SK-MEL-5 (cell line): ENCODE measurements at regions not wholly inside any gene's neighbourhood (a gene's known extent, or its start where the extent isn't known, plus 50 kb on each side); places are given as distances from the start of the nearest gene placed in this dataset.
"Not testable (repeated sequence)": the region's sequence is repeated elsewhere in the genome, so short reads cannot be mapped to it uniquely, and the experiment has no call there.

Experiments
- DNase-seq: peaks from one replicate; pipeline ENCODE4 v3.0.0-alpha.2; 2016; ENCODE audit warnings: low read depth, low spot score
- in situ Hi-C: cut with HindIII; loops from 2 replicates; pipeline ENCODE4 v1.10.0; 2016; ENCODE audit warnings: low sequenced_read_pairs, high pct_unique_total_duplicates, low pct_unique_long_range_greater_than_20kb

GRCh38 chr1:222028116-222028515 is 286.2 kb upstream of the DUSP10 start:
- in situ Hi-C loops = no loop called here
- no peak for DNase-seq

- in situ Hi-C loops = no loop called here
- no peak for DNase-seq
Observed at GRCh38 chr1:222026280-222026679, 284.4 kb upstream of the DUSP10 start.

- in situ Hi-C loops = no loop called here
- no peak for DNase-seq
Observed at GRCh38 chr1:222023025-222023424, 281.1 kb upstream of the DUSP10 start.

GRCh38 chr1:222021129-222021528 is 279.2 kb upstream of the DUSP10 start:
- in situ Hi-C loops = no loop called here
- DNase-seq = no peak

GRCh38 chr1:222020553-222020952 is 278.7 kb upstream of the DUSP10 start:
- DNase-seq = no peak
- in situ Hi-C loops = no loop called here

GRCh38 chr1:222019029-222019428 is 277.1 kb upstream of the DUSP10 start:
- in situ Hi-C loops = no loop called here
- DNase-seq = no peak

- in situ Hi-C loops = no loop called here
- DNase-seq = no peak
Observed at GRCh38 chr1:222018041-222018440, 276.2 kb upstream of the DUSP10 start.

- in situ Hi-C loops = no loop called here
- DNase-seq = no peak
Observed at GRCh38 chr1:222015686-222016085, 273.8 kb upstream of the DUSP10 start.

- no peak for DNase-seq
- in situ Hi-C loops = no loop called here
Observed at GRCh38 chr1:222014001-222014400, 272.1 kb upstream of the DUSP10 start.

- in situ Hi-C loops = no loop called here
Observed at GRCh38 chr1:222012816-222013215, 270.9 kb upstream of the DUSP10 start.

GRCh38 chr1:222010306-222010705 is 268.4 kb upstream of the DUSP10 start:
- in situ Hi-C loops = no loop called here
- no peak for DNase-seq

More at GRCh38 chr1:222012816-222013215, 270.9 kb upstream of the DUSP10 start:
- no peak for DNase-seq

GRCh38 chr1:222009105-222009730 is 267.3 kb upstream of the DUSP10 start:
- no peak for DNase-seq
- in situ Hi-C loops = no loop called here

GRCh38 chr1:222006715-222007114 is 264.8 kb upstream of the DUSP10 start:
- no peak for DNase-seq
- in situ Hi-C loops = no loop called here

GRCh38 chr1:222004784-222005183 is 262.9 kb upstream of the DUSP10 start:
- no peak for DNase-seq
- in situ Hi-C loops = no loop called here

GRCh38 chr1:222004034-222004433 is 262.1 kb upstream of the DUSP10 start:
- no peak for DNase-seq
- in situ Hi-C loops = no loop called here

- in situ Hi-C loops = no loop called here
Observed at GRCh38 chr1:222002503-222002902, 260.6 kb upstream of the DUSP10 start.

GRCh38 chr1:222000131-222000530 is 258.2 kb upstream of the DUSP10 start:
- DNase-seq = no peak
- in situ Hi-C loops = no loop called here

More at GRCh38 chr1:222002503-222002902, 260.6 kb upstream of the DUSP10 start:
- DNase-seq = no peak

- no peak for DNase-seq
- in situ Hi-C loops = no loop called here
Observed at GRCh38 chr1:221998781-221999180, 256.9 kb upstream of the DUSP10 start.

- in situ Hi-C loops = no loop called here
- DNase-seq = no peak
Observed at GRCh38 chr1:221998186-221998612, 256.3 kb upstream of the DUSP10 start.

GRCh38 chr1:221997012-221997411 is 255.1 kb upstream of the DUSP10 start:
- in situ Hi-C loops = not testable (repeated sequence)
- peak; percentile 60 for DNase-seq
